T-cell (primary cell): ENCODE measurements at regions not wholly inside any gene's neighbourhood (a gene's known extent, or its start where the extent isn't known, plus 50 kb on each side); places are given as distances from the start of the nearest gene placed in this dataset.
A peak's percentile ranks its signal among the peaks of the same experiment; 100 is the strongest.

Experiments used
- ATAC-seq, 4 experiments: fragments of 200-7000 bp in 3 of 4; fragments of 150-1000 bp in 1 of 4; cut with Tn5 transposase; replicated peaks in 1 of 4; 1 replicate in 3 of 4; 2 replicates in 1 of 4; pipeline ENCODE4 v1.10.0; 2021; ENCODE audit warnings: moderate library complexity in 3 of 4, mild to moderate bottlenecking in 2 of 4, moderate number of reproducible peaks in 1 of 4
- CTCF ChIA-PET, 2 donors: fragments of 300-600 bp; sonication (Branson Sonifier 250); formaldehyde crosslinking; loops; one replicate each; lab custom pipeline; 2022; ENCODE audit warnings: antibody characterized with exemption in 2 of 2; lab: Charles Lee
- POLR2A ChIA-PET, 2 donors: fragments of 300-600 bp; sonication (Branson Sonifier 250); formaldehyde crosslinking; loops; one replicate each; lab custom pipeline; 2022; ENCODE audit warnings: antibody characterized with exemption in 2 of 2; lab: Charles Lee
- DNase-seq, 35 experiments: peaks; one replicate each; pipeline versions ENCODE4 v3.0.0 to v3.0.0-alpha.2; 2013 to 2023
- H3K27ac ChIP-seq: one replicate; pipeline ENCODE4 v1.5.1; 2013; ENCODE audit warnings: low read length
- H3K27me3 ChIP-seq, 2 experiments: replicated peaks in 1 of 2; 1 replicate in 1 of 2; 2 replicates in 1 of 2; pipeline versions ENCODE4 v1.6.1 to v1.7.0; 2013; ENCODE audit warnings: low read length in 1 of 2, mixed read lengths in 1 of 2; ENCODE audit not compliant: control insufficient read depth in 2 of 2, insufficient read depth in 2 of 2; ENCODE audit errors: extremely low read depth in 1 of 2
- H3K36me3 ChIP-seq, 2 donors: 1 replicate in 1 of 2; 2 replicates in 1 of 2; pipeline versions ENCODE4 v1.6.1 to v1.7.0; 2013; ENCODE audit warnings: low read length in 1 of 2; ENCODE audit not compliant: control insufficient read depth in 2 of 2, insufficient read depth in 1 of 2; ENCODE audit errors: extremely low read depth in 1 of 2
- H3K4me1 ChIP-seq, 2 experiments: 1 replicate in 1 of 2; 2 replicates in 1 of 2; pipeline versions ENCODE4 v1.6.1 to v1.7.0; 2013; ENCODE audit warnings: low read length in 2 of 2, mixed read lengths in 1 of 2; ENCODE audit not compliant: insufficient read depth in 2 of 2, control insufficient read depth in 1 of 2; ENCODE audit errors: extremely low read depth in 1 of 2
- H3K4me3 ChIP-seq, 2 donors: 1 replicate in 1 of 2; 2 replicates in 1 of 2; pipeline versions ENCODE4 v1.5.1 to v1.7.0; 2013; ENCODE audit warnings: mild to moderate bottlenecking in 2 of 2, low read length in 1 of 2, moderate library complexity in 1 of 2; ENCODE audit not compliant: control insufficient read depth in 1 of 2; ENCODE audit errors: extremely low read depth in 1 of 2
- H3K9me3 ChIP-seq: 2 replicates; pipeline ENCODE4 v1.7.0; 2013
- H3K27ac Mint-ChIP-seq, 2 donors: one replicate each; pipeline ENCODE4 v1.8.0; 2020 to 2021; ENCODE audit warnings: mild to moderate bottlenecking in 2 of 2, mixed read lengths in 2 of 2
- H3K27me3 Mint-ChIP-seq, 2 donors: one replicate each; pipeline ENCODE4 v1.8.0; 2021 to 2022; ENCODE audit warnings: mixed read lengths in 2 of 2
- H3K36me3 Mint-ChIP-seq: one replicate; pipeline ENCODE4 v1.8.0; 2021; ENCODE audit warnings: mixed read lengths
- H3K4me1 Mint-ChIP-seq, 3 donors: one replicate each; pipeline ENCODE4 v1.8.0; 2020 to 2022; ENCODE audit warnings: mixed read lengths in 3 of 3, mild to moderate bottlenecking in 1 of 3
- H3K4me3 Mint-ChIP-seq, 3 donors: one replicate each; pipeline ENCODE4 v1.8.0; 2020 to 2022; ENCODE audit warnings: mild to moderate bottlenecking in 3 of 3, mixed read lengths in 3 of 3, moderate library complexity in 3 of 3
- H3K9me3 Mint-ChIP-seq, 3 donors: one replicate each; pipeline ENCODE4 v1.8.0; 2020 to 2022; ENCODE audit warnings: mixed read lengths in 3 of 3
- WGBS: methylation state at CpG from one replicate; pipeline ENCODE4 v1.1.5; 2013; ENCODE audit warnings: missing lambda C conversion rate; ENCODE audit not compliant: insufficient coverage; 5-methylcytosine and 5-hydroxymethylcytosine counted together

GRCh38 chr17:68184816-68185436 is 62.9 kb upstream of the AMZ2 start:
- no peaks in the 10 kb centered on the region for H3K9me3 ChIP-seq
- H3K36me3 ChIP-seq: no peaks in the 10 kb centered on the region
- H3K27me3 Mint-ChIP-seq: no peaks in the 10 kb centered on the region
- H3K9me3 Mint-ChIP-seq: peaks cover 0 to 4% (median 0%) of the 10 kb centered on the region in 3 donors
- ChIA-PET POLR2A (interaction anchor here in 1 of 2 donors (0.6 kb wide), 1 partner anchor 294 kb away, joined by 4 read pairs; no protein-coding TSS in a partner anchor), CTCF (interaction anchor here (1.0 to 1.8 kb wide), 3 partner anchors 15 to 16 kb away, joined by 4 to 10 read pairs (median 4); no protein-coding TSS in a partner anchor)
- H3K4me3 Mint-ChIP-seq: peak overlapping the region; percentile 61 to 91 (median 86)
- H3K4me3 ChIP-seq: peak overlapping the region in 1 of 2 donors; percentile 1
- H3K4me1 ChIP-seq: peaks cover 39 to 56% of the 10 kb centered on the region in 2 experiments
- DNase-seq (peak in 32 of 35 experiments; percentile 31 to 85 (median 61)), ATAC-seq (peak; percentile 54 to 81 (median 65))
- H3K4me1 Mint-ChIP-seq: peaks cover 54 to 81% (median 64%) of the 10 kb centered on the region in 3 donors
- H3K27me3 ChIP-seq: no peaks in the 10 kb centered on the region
- peak overlapping the region; percentile 84 to 95 for H3K27ac Mint-ChIP-seq
- H3K27ac ChIP-seq: peak overlapping the region; percentile 86
- no peaks in the 10 kb centered on the region for H3K36me3 Mint-ChIP-seq
- no CpG with 5 or more reads among the region's 4 CpGs for WGBS

- no peak for ATAC-seq
- POLR2A ChIA-PET: interaction anchor here in 1 of 2 donors (0.7 kb wide), 1 partner anchor 9 kb away, joined by 7 read pairs; no protein-coding TSS in a partner anchor
- no peaks in the 10 kb centered on the region for H3K9me3 Mint-ChIP-seq
- H3K36me3 Mint-ChIP-seq: no peaks in the 10 kb centered on the region
- Histone ChIP-seq H3K4me3 (no peak overlapping the region), H3K4me1 (peaks cover 39 to 50% of the 10 kb centered on the region in 2 experiments), H3K9me3 (no peaks in the 10 kb centered on the region), H3K36me3 (no peaks in the 10 kb centered on the region), H3K27ac (peak overlapping the region; percentile 86), H3K27me3 (no peaks in the 10 kb centered on the region)
- DNase-seq: no peak
- H3K4me1 Mint-ChIP-seq: peaks cover 47 to 79% (median 60%) of the 10 kb centered on the region in 3 donors
- CTCF ChIA-PET: interaction anchor here (0.6 to 1.8 kb wide), 6 partner anchors 14 to 270 kb away, joined by 3 to 10 read pairs (median 4); no protein-coding TSS in a partner anchor
- H3K27me3 Mint-ChIP-seq: no peaks in the 10 kb centered on the region
- no peak overlapping the region for H3K4me3 Mint-ChIP-seq
- 100% methylated on average over 1 of the region's 2 CpGs for WGBS
- H3K27ac Mint-ChIP-seq: peak overlapping the region; percentile 84 to 95
These were observed 62.0 kb upstream of the AMZ2 start for GRCh38 chr17:68185820-68186219.

GRCh38 chr17:68190495-68190894 is 57.3 kb upstream of the AMZ2 start:
- no peak overlapping the region for H3K4me3 Mint-ChIP-seq
- peaks cover 4 to 5% of the 10 kb centered on the region in 2 donors for H3K27me3 Mint-ChIP-seq
- WGBS: no CpG with 5 or more reads among the region's 4 CpGs
- ChIA-PET POLR2A (no interaction called here), CTCF (no interaction called here)
- ATAC-seq (no peak), DNase-seq (no peak)
- Histone ChIP-seq H3K4me3 (no peak overlapping the region), H3K9me3 (no peaks in the 10 kb centered on the region), H3K27me3 (peaks cover 0 to 3% of the 10 kb centered on the region in 2 experiments), H3K27ac (no peak overlapping the region), H3K4me1 (peaks cover 6 to 18% of the 10 kb centered on the region in 2 experiments), H3K36me3 (no peaks in the 10 kb centered on the region)
- no peak overlapping the region for H3K27ac Mint-ChIP-seq
- H3K4me1 Mint-ChIP-seq: peaks cover 8 to 52% (median 22%) of the 10 kb centered on the region in 3 donors
- no peaks in the 10 kb centered on the region for H3K36me3 Mint-ChIP-seq
- no peaks in the 10 kb centered on the region for H3K9me3 Mint-ChIP-seq

- H3K27ac Mint-ChIP-seq: peak overlapping the region; percentile 58 to 69
- H3K4me3 ChIP-seq: peak overlapping the region in 1 of 2 donors; percentile 32
- H3K27me3 ChIP-seq: peaks cover 0 to 47% of the 10 kb centered on the region in 2 experiments
- H3K36me3 Mint-ChIP-seq: no peaks in the 10 kb centered on the region
- no peak for ATAC-seq
- peaks cover 22 to 54% of the 10 kb centered on the region in 2 experiments for H3K4me1 ChIP-seq
- H3K4me1 Mint-ChIP-seq: peaks cover 24 to 45% (median 34%) of the 10 kb centered on the region in 3 donors
- no peaks in the 10 kb centered on the region for H3K9me3 Mint-ChIP-seq
- DNase-seq: peak in 2 of 35 experiments; percentile 22 to 38
- H3K4me3 Mint-ChIP-seq: peak overlapping the region; percentile 68 to 77 (median 76)
- H3K27ac ChIP-seq: no peak overlapping the region
- H3K36me3 ChIP-seq: no peaks in the 10 kb centered on the region
- no peaks in the 10 kb centered on the region for H3K9me3 ChIP-seq
- H3K27me3 Mint-ChIP-seq: peaks cover 4 to 13% of the 10 kb centered on the region in 2 donors
- ChIA-PET CTCF (interaction anchor here in 1 of 2 donors (1.1 kb wide), 1 partner anchor 12 kb away, joined by 3 read pairs; no protein-coding TSS in a partner anchor), POLR2A (no interaction called here)
- 3% methylated on average over 17 of the region's 27 CpGs for WGBS
These were observed 52.0 kb upstream of the AMZ2 start for GRCh38 chr17:68195667-68196393.

- no peak overlapping the region for H3K27ac ChIP-seq
- no peaks in the 10 kb centered on the region for H3K9me3 Mint-ChIP-seq
- H3K4me3 ChIP-seq: peak overlapping the region; percentile 62 to 86
- peaks cover 0 to 53% of the 10 kb centered on the region in 2 experiments for H3K27me3 ChIP-seq
- peaks cover 4 to 13% of the 10 kb centered on the region in 2 donors for H3K27me3 Mint-ChIP-seq
- CTCF ChIA-PET: interaction anchor here in 1 of 2 donors (0.5 kb wide), 1 partner anchor 15 kb away, joined by 4 read pairs; no protein-coding TSS in a partner anchor
- POLR2A ChIA-PET: interaction anchor here (0.6 to 0.7 kb wide), 2 partner anchors 24 to 159 kb away, joined by 3 to 4 read pairs; no protein-coding TSS in a partner anchor
- DNase-seq: no peak
- no peaks in the 10 kb centered on the region for H3K36me3 ChIP-seq
- H3K9me3 ChIP-seq: no peaks in the 10 kb centered on the region
- WGBS: under 1% methylated on average over 49 of the region's 63 CpGs
- peak overlapping the region; percentile 70 to 77 (median 75) for H3K4me3 Mint-ChIP-seq
- H3K27ac Mint-ChIP-seq: no peak overlapping the region
- no peak for ATAC-seq
- no peaks in the 10 kb centered on the region for H3K36me3 Mint-ChIP-seq
- H3K4me1 ChIP-seq: peaks cover 22 to 61% of the 10 kb centered on the region in 2 experiments
- peaks cover 29 to 49% (median 40%) of the 10 kb centered on the region in 3 donors for H3K4me1 Mint-ChIP-seq
These were observed 51.3 kb upstream of the AMZ2 start for GRCh38 chr17:68196394-68197090.
